ENCODE measurements at regions not wholly inside any gene's neighbourhood (a gene's known extent, or its start where the extent isn't known, plus 50 kb on each side); places are given as distances from the start of the nearest gene placed in this dataset.

DNA sequence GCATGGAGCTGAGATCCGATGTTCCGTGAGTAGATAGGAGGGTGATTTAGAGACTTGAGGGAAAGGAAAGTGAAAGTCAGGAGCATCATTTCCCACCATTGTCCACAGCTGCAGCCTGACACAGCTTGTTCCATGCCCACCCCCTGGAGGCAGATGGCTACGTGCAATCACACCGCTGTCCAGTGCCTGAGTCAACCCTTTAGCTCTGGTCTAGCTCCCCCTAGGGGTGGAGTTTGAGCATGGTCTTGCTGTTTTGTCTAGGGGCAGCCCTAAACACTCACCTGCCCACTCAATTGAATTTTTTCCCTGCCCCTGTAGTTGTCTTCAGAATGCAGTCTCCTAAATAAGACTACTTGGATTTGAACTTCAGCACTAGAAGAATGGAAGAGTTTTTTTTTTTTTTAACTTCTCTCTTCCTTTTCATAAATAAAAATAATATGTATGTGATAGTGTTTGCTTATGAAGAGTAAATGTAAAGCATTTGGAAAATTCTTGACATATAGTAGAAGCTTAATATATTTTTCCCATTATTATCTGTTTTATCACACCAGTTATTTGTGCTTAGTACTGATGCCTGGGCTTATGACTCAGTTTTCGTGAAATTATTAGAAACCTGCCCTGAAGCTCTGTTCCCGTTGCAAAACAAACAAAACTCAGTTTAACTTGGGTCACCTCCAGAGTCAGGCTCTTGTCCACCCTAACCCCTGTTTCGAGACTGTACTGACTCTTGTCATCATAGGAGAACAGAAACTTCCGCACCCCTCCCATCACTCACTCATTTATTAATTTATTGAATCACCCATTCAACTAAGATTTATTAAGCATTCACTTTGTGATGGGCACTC is 814.8 kb downstream of the MAFB start:
- DNase-seq (ENCODE audit: low spot score): peak; percentile 83

GRCh38 chr20:39873286-39873685 is 815.8 kb downstream of the MAFB start:
- DNase-seq (ENCODE audit: low spot score): no peak

DNA sequence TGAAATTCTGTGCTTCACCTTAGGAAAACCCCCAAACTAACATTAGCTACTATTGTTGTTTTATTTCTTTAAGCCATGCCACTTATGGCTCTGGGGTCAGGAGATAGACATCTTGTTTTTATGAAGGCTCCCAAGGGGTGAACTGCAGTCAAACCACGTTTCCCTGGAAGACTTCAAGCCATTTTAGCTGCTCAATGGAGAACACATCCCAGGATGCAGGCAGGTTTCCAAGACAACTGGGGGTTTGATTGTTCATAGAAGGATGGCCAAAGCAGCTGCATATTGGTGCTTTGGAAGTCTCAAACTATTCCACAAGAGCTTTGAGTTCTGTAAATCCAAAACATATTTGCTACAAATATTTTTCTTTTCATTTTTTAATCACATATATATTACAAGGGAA is 818.0 kb downstream of the MAFB start:
- DNase-seq (ENCODE audit: low spot score): no peak

DNA sequence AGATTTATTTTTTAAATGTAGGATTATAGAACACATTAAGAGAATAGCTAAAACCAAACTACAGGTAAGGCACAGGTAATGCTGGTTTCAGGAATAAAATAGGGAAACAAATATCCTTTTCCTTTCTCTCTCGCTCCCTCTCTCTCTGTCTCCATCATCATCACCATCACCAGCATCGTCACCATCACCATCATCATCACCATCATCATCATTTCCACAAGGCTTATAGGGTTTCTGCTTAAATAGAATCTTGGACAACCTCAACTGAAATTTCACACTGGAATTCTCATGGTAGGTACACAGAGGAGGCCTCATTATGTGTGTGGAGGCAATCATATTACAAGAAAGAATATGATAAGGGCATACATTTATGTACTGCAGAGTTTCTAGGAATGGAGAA is 823.6 kb downstream of the MAFB start:
- no peak for DNase-seq (ENCODE audit: low spot score)

DNA sequence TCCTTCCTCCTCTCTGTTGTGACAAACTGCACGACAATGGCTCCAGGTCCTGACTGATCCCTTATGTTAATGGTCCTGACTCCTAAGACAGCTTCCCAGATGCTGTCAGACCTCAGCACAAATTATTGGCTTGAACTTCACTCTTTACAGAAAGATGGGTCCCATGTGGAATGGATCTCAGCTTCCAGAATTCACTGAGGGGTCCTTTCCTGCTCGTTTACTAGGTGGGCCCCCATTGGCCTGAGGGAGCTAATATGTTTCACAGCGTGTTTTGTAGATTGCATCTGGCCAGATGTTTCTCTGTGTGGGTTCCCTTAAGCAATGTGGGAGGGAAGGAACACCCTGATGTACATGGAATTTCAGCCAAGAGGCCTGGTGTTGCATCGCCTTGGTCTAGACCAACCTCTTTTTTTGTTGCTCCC is 826.6 kb downstream of the MAFB start:
- DNase-seq (ENCODE audit: low spot score): no peak

DNA sequence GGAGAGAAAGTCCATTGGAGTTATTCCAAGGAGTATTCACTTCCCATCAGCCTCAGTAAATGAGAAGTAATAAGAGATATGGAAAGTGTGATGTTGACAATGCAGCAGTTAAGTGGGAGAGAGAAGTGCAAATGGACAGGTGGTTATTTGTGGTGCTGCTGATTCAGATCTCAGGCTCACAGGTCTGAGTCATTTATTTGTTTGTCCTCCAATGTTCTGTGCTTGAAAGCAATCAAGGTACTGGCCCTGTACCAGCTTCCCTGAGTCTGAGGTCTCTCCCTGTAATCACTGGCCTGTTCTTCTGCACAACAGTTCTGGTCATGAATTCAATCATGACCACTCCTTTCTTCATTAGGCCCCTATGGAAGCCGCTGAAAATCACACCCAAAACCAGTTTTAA is 827.7 kb downstream of the MAFB start:
- DNase-seq (ENCODE audit: low spot score): no peak

- no peak for DNase-seq (ENCODE audit: low spot score)
Measured at GRCh38 chr20:39857835-39858234, 831.2 kb downstream of the MAFB start.

GRCh38 chr20:39857187-39857586 is 831.8 kb downstream of the MAFB start:
- no peak for DNase-seq (ENCODE audit: low spot score)

DNA sequence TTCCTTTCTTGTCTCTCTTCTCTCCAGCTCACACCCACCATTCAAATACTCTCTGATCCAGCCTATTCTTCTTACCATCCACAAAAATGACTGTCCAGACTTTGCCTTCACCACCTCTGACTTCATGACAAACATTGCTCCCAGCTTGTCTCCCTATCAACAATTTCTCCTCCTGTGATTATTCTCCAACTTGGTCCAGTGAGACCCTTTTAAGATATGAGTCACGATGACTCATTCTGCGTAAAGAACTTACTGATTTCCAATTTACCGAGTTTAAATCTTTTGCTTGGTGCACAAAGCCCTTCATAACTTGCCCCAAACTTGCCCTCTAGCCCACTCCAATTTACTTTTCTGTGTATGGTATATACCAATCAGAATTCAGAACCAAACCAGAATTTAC is 833.2 kb downstream of the MAFB start:
- DNase-seq (ENCODE audit: low spot score): no peak

- DNase-seq (ENCODE audit: low spot score): no peak
Measured at GRCh38 chr20:39855056-39855455, 834.0 kb downstream of the MAFB start.

DNA sequence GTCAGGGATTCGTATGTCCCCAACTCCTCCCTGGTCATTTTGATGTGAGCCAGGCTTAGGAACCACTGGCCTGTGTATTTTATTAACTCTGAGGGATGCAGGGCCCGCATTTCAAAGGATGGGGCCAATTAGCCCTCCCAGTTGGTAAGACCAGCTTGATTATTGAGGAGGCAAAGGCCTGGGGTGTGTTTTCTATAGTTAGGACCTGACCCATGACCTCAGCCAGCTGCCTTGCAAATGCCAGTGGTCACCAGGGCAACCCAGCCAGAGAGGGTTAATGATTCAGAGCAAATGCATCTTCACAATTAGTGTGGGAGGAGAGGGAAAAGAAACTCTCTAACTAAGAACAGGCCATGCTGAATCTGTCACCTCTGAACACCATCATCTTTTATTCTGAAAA is 835.4 kb downstream of the MAFB start:
- DNase-seq (ENCODE audit: low spot score): peak; percentile 85

DNA sequence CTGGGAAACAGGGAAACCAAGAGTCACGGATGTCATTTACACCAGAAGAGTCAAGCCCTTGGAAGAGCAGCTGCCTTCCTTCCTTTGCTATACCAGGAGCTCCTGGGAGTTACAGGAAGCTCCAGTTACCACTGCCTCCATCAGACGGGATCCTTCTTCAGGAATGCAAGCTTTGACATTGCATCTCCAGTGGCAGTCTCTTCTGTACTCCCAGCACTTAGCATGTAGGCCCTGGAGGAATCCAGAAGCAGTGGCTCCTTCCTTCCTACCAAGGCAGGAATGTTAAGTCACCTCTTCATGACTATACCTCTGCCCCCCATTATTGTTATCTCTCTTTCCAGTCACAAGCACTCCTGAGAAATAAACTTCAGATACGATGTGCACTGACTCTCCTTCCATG is 836.0 kb downstream of the MAFB start:
- no peak for DNase-seq (ENCODE audit: low spot score)

- DNase-seq (ENCODE audit: low spot score): peak; percentile 69
Measured at GRCh38 chr20:39851459-39851858, 837.6 kb downstream of the MAFB start.

DNA sequence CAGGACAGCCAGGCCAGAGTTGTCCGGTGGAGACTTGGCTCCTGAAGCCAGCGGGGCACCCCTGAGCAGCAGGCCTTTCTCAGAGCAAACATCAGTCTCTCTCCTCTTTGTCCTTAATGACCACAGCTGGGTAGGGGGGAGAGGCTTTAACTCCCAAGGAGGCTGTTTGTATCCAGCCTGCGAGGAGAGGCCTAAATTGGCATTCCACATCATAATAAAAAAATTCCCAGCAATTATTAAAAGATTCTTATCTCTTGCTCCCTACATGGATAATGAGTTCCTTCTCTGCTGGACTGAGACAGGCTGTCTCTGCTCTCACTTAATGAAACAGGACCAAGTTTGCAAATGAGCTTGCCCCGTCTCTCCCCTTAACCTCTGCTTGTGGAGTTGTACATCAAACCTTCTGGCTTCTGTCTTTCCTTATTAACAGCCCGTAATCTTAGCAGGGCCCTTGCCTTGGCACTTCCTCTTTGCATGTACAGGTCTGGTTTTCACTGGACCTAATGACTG is 838.2 kb downstream of the MAFB start:
- peak; percentile 17 for DNase-seq (ENCODE audit: low spot score)

- DNase-seq (ENCODE audit: low spot score): no peak
Measured at GRCh38 chr20:39850246-39850645, 838.8 kb downstream of the MAFB start.

GRCh38 chr20:39849664-39850063 is 839.4 kb downstream of the MAFB start:
- DNase-seq (ENCODE audit: low spot score): peak; percentile 95

DNA sequence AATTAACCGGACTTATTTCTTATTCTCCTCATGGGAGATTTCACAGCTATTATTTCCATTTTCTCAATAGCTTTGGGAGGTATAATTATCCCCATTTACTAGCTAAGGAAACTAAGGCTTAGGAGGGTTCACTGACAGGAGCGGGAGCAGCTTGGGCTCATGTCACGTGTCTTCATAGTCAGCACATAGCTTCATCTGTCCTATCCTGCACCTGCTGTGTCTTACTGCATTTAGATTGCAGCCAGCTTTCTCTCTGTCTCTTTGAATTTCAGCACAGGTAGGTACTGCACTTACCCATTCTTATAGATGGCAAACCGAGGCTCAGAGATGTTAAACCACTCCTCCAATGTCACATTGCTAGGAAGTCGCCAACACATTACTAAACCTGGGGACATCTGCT is 839.9 kb downstream of the MAFB start:
- DNase-seq (ENCODE audit: low spot score): no peak

DNA sequence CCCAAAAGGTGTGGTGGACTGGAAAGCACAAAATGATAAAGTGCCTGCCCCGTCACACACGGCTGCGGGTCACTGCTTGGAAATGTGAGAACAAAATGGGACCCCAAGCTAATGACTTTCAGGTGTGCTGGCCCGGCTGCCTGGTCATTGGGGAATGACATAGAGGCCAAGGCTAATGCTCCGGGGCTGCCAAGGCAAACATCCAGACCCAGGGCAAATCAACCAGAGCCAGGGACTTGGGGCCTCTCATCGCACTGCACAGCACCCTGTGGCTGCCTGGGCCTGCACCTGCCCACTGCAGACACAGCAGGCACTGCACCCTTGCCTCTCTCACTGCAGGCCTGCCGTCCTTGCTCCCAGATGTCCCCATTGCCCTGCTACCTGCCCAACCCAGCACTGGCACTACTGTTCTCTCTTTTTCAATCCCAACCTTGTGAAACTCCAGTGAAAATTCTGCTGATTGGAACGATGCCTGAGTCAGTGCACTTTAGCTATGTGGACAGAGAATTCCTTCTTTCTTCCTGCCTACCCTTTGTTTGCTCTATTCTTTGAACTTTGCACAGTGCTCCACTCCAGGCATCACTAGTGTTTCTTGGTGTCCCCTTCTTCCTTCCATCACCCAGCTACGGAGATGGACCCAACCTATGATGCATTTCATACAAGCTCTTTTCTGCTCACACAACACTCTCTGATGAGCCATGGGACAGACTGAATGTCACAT is 849.5 kb downstream of the MAFB start:
- DNase-seq (ENCODE audit: low spot score): no peak

GRCh38 chr20:39837561-39837960 is 851.5 kb downstream of the MAFB start:
- no peak for DNase-seq (ENCODE audit: low spot score)

DNA sequence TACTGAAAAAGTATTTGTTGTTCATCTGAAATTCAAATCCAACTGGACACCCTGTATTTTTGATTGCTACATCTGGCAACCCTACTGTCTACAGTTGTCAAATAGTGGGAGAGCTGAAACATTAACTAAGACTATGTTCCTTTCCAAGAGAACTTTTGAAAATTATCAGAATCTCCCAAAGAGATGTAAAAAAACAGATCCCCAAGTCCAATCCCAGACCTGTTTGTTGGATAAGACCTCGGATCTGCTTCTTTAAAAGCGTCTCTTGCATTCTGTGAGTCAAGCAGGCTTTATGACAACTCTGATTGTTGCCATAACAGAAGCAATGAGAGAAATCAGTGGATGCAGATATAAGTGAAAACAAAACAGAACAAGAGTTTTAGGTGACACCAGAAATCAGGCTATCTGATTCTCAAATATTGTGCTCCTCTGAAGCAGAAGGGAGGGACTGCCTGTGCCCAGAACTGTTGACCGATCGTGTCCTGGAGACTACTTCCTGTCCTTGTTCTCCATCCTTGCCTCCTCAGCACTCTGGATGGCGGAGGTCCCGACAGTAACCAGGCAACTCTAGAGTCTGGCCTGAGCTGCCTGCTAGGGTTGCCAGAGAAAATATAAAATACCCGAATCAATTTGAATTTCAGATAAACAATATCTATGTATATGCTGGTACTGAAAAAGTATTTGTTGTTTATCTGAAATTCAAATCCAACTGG is 853.8 kb downstream of the MAFB start:
- no peak for DNase-seq (ENCODE audit: low spot score)

DNA sequence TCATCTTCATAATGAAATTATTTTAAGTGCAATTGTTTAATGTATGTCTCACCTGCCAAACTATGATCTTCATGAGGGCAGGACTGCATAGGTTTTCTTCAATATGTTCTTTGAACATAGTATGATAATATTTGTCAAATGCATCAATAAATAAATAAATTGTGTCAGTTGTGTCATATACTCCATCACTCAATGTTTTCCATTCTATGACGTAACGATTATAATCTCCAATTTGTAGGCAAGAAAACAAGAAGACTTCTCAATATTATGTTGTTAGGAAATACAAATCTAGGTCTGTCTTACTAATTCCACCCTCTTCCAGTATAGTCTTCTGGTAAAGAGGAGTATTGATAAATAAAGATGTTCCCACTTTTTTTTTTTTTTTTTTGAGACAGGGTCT is 858.1 kb downstream of the MAFB start:
- no peak for DNase-seq (ENCODE audit: low spot score)

DNA sequence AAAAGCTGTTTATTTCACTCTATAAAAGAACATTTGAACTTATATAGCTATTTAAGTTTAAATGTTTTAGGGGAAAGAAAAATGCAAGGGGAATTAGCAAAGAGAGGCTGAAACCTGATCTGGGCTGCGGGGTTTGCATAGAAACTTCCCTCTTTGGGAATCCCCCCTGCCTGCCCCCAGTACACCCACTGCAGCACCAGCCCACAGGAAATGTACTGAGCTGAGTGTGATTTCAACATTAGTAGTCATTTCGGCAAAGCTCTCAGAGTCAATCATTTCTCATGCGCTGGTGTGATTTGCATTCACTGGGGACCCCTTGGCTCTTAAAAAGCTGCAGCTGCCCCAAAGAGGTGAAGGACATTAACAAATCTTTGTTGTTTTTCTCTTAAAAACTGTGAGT is 859.4 kb downstream of the MAFB start:
- no peak for DNase-seq (ENCODE audit: low spot score)

DNA sequence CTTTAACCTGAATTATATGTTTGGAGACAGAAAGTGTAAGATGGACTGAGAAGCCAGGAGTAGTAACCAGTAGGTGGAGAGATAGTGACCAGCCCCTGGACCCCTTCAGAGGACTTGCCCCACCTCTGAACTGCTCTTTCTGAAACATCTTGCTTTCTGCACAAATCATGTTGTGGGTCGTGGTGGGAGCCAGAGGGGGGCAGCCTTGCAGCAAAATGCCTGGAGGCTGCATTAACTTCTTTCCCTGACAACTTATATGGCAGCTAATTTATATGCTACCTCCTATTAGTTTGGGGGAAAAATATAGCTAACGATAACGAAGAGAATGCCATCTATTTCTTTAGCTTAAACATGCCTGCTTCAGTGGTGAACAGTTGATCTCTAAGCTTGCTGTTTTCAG is 859.8 kb downstream of the MAFB start:
- peak; percentile 18 for DNase-seq (ENCODE audit: low spot score)
